SK-N-SH treated with all-trans-retinoic acid at 6 μM for 48 hours (cell line): ENCODE measurements at regions not wholly inside any gene's neighbourhood (a gene's known extent, or its start where the extent isn't known, plus 50 kb on each side); places are given as distances from the start of the nearest gene placed in this dataset.

Experiments used
- ARNTL ChIP-seq: fragments of 450-650 bp; formaldehyde crosslinking; IDR thresholded peaks from 2 replicates; pipeline ENCODE4 v1.5.0; 2020; ENCODE audit warnings: low read depth, mild to moderate bottlenecking, moderate library complexity, borderline replicate concordance
- BACH2 ChIP-seq: fragments of 250-450 bp; sonication (Bioruptor Pico); IDR thresholded peaks from 2 replicates; pipeline ENCODE4 v1.9.0; 2021; ENCODE audit warnings: mild to moderate bottlenecking, borderline replicate concordance
- CSRNP3 ChIP-seq: fragments of 250-450 bp; sonication (Bioruptor Pico); IDR thresholded peaks from 2 replicates; pipeline ENCODE4 v1.5.1; 2021; ENCODE audit warnings: mild to moderate bottlenecking, moderate library complexity
- OSR1 ChIP-seq: fragments of 250-450 bp; sonication (Bioruptor Pico); IDR thresholded peaks from 2 replicates; pipeline ENCODE4 v1.8.0; 2022; ENCODE audit warnings: moderate library complexity, mild to moderate bottlenecking, inconsistent platforms
- SNAI2 ChIP-seq: fragments of 250-450 bp; sonication (Bioruptor Pico); IDR thresholded peaks from 2 replicates; pipeline ENCODE4 v1.5.0; 2020; ENCODE audit warnings: mild to moderate bottlenecking, moderate library complexity
- TCF4 ChIP-seq: fragments of 250-450 bp; sonication (Bioruptor Pico); IDR thresholded peaks from 2 replicates; pipeline ENCODE4 v1.8.0; 2021; ENCODE audit warnings: mild to moderate bottlenecking, moderate library complexity, borderline replicate concordance
- TOX ChIP-seq: fragments of 250-450 bp; sonication (Bioruptor Pico); IDR thresholded peaks from 2 replicates; pipeline ENCODE4 v1.8.0; 2021; ENCODE audit warnings: mild to moderate bottlenecking, moderate library complexity, borderline replicate concordance
- ZFP30 ChIP-seq: fragments of 450-650 bp; formaldehyde crosslinking; IDR thresholded peaks from 2 replicates; pipeline ENCODE4 v1.5.0; 2022; ENCODE audit warnings: mild to moderate bottlenecking, moderate library complexity
- ZNF70 ChIP-seq: fragments of 450-650 bp; formaldehyde crosslinking; IDR thresholded peaks from 2 replicates; pipeline ENCODE4 v1.5.0; 2020; ENCODE audit warnings: mild to moderate bottlenecking, moderate library complexity
- ZNF8 ChIP-seq: fragments of 450-650 bp; formaldehyde crosslinking; IDR thresholded peaks from 2 replicates; pipeline ENCODE4 v1.5.0; 2020; ENCODE audit warnings: mild to moderate bottlenecking, moderate library complexity
- TF ChIP-seq, protein P1 (sequence below): fragments of 250-450 bp; sonication (Bioruptor Pico); IDR thresholded peaks from 2 replicates; pipeline ENCODE4 v1.5.1; 2020; ENCODE audit warnings: low read depth, mild to moderate bottlenecking, moderate library complexity
- TF ChIP-seq, protein P2 (sequence below): fragments of 250-450 bp; sonication (Bioruptor Pico); IDR thresholded peaks from 2 replicates; pipeline ENCODE4 v1.8.0; 2020; ENCODE audit warnings: mild to moderate bottlenecking, moderate library complexity, borderline replicate concordance

GRCh38 chr17:73799096-73799495 lies 154.9 kb upstream of the SDK2 start:
- TF ChIP-seq TOX = no peak
- TF ChIP-seq, protein P1, sequence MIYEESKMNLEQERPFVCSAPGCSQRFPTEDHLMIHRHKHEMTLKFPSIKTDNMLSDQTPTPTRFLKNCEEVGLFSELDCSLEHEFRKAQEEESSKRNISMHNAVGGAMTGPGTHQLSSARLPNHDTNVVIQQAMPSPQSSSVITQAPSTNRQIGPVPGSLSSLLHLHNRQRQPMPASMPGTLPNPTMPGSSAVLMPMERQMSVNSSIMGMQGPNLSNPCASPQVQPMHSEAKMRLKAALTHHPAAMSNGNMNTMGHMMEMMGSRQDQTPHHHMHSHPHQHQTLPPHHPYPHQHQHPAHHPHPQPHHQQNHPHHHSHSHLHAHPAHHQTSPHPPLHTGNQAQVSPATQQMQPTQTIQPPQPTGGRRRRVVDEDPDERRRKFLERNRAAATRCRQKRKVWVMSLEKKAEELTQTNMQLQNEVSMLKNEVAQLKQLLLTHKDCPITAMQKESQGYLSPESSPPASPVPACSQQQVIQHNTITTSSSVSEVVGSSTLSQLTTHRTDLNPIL (CRISPR knock-in tag) = no peak
- TF ChIP-seq ZNF8 = no peak
- TF ChIP-seq ZFP30 (CRISPR knock-in tag) = no peak
- TF ChIP-seq TCF4 (CRISPR knock-in tag) = no peak
- TF ChIP-seq ARNTL = no peak
- TF ChIP-seq OSR1 = no peak
- no peak for TF ChIP-seq SNAI2 (CRISPR knock-in tag)
- no peak for TF ChIP-seq BACH2 (CRISPR knock-in tag)
- TF ChIP-seq ZNF70 (CRISPR knock-in tag) = no peak
- no peak for TF ChIP-seq CSRNP3 (CRISPR knock-in tag)
- TF ChIP-seq, protein P2, sequence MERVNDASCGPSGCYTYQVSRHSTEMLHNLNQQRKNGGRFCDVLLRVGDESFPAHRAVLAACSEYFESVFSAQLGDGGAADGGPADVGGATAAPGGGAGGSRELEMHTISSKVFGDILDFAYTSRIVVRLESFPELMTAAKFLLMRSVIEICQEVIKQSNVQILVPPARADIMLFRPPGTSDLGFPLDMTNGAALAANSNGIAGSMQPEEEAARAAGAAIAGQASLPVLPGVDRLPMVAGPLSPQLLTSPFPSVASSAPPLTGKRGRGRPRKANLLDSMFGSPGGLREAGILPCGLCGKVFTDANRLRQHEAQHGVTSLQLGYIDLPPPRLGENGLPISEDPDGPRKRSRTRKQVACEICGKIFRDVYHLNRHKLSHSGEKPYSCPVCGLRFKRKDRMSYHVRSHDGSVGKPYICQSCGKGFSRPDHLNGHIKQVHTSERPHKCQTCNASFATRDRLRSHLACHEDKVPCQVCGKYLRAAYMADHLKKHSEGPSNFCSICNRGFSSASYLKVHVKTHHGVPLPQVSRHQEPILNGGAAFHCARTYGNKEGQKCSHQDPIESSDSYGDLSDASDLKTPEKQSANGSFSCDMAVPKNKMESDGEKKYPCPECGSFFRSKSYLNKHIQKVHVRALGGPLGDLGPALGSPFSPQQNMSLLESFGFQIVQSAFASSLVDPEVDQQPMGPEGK (CRISPR knock-in tag) = no peak
